Ascending aorta (tissue), 2 donors: ENCODE measurements at regions not wholly inside any gene's neighbourhood (a gene's known extent, or its start where the extent isn't known, plus 50 kb on each side); places are given as distances from the start of the nearest gene placed in this dataset.

Source experiments
- DNase-seq, 2 donors: peaks; one replicate each; pipeline ENCODE4 v3.0.0-alpha.2; 2019; ENCODE audit warnings: low spot score in 2 of 2
- H3K27ac ChIP-seq, 2 donors: fragments of 200-600 bp; sonication (generic); one replicate each; pipeline ENCODE4 v1.5.1; 2016 to 2017; ENCODE audit warnings: mild to moderate bottlenecking in 1 of 2
- H3K27me3 ChIP-seq: fragments of 200-600 bp; sonication (generic); one replicate; pipeline ENCODE4 v1.5.1; 2017
- H3K36me3 ChIP-seq, 2 donors: fragments of 200-600 bp; sonication (generic); one replicate each; pipeline ENCODE4 v1.5.1; 2016
- H3K4me1 ChIP-seq, 2 donors: fragments of 200-600 bp; sonication (generic); one replicate each; pipeline ENCODE4 v1.5.1; 2016 to 2017; ENCODE audit warnings: mild to moderate bottlenecking in 1 of 2
- H3K4me3 ChIP-seq, 2 donors: fragments of 200-600 bp; sonication (generic); one replicate each; pipeline ENCODE4 v1.5.1; 2016 to 2017; ENCODE audit warnings: mild to moderate bottlenecking in 1 of 2
- H3K9me3 ChIP-seq, 2 donors: fragments of 200-600 bp; sonication (generic); one replicate each; pipeline ENCODE4 v1.5.1; 2016
- CTCF ChIP-seq, 3 experiments: fragments of 200-600 bp in 2 of 3; fragments of 450-650 bp in 1 of 3; sonication (generic) in 2 of 3; IDR thresholded peaks; one replicate each; pipeline ENCODE4 v1.5.1; 2016 to 2019; ENCODE audit warnings: antibody characterized with exemption in 3 of 3, mild to moderate bottlenecking in 1 of 3, moderate library complexity in 1 of 3
- intact Hi-C: fragments of 100-400 bp; cut with DNase I; formaldehyde crosslinking; loops from one replicate; pipeline ENCODE4 v1.15.1; 2023

- DNase-seq: no peak
- Histone ChIP-seq H3K4me1 (no peaks in the 10 kb centered on the region), H3K36me3 (no peaks in the 10 kb centered on the region), H3K27me3 (no peaks in the 10 kb centered on the region), H3K4me3 (no peak overlapping the region), H3K9me3 (no peaks in the 10 kb centered on the region), H3K27ac (no peak overlapping the region)
- intact Hi-C loops: no loop called here
- TF ChIP-seq CTCF (IDR thresholded peaks at IDR 0.05): no peak
Observed at GRCh38 chr2:36058953-36059352, 296.6 kb upstream of the CRIM1 start.

- Histone ChIP-seq H3K27me3 (no peaks in the 10 kb centered on the region), H3K4me3 (no peak overlapping the region), H3K4me1 (no peaks in the 10 kb centered on the region), H3K9me3 (no peaks in the 10 kb centered on the region), H3K36me3 (no peaks in the 10 kb centered on the region), H3K27ac (no peak overlapping the region)
- TF ChIP-seq CTCF (IDR thresholded peaks at IDR 0.05): no peak
- no peak for DNase-seq
- intact Hi-C loops: no loop called here
Observed at GRCh38 chr2:36058076-36058475, 297.5 kb upstream of the CRIM1 start.

- no peak for DNase-seq
- no peak for TF ChIP-seq CTCF (IDR thresholded peaks at IDR 0.05)
- Histone ChIP-seq H3K4me1 (no peaks in the 10 kb centered on the region), H3K4me3 (no peak overlapping the region), H3K36me3 (no peaks in the 10 kb centered on the region), H3K9me3 (no peaks in the 10 kb centered on the region), H3K27ac (no peak overlapping the region), H3K27me3 (no peaks in the 10 kb centered on the region)
- intact Hi-C loops: no loop called here
Observed at GRCh38 chr2:36052819-36053218, 302.8 kb upstream of the CRIM1 start.

GRCh38 chr2:36044411-36044810, 311.2 kb upstream of the CRIM1 start:
- Histone ChIP-seq H3K4me3 (no peak overlapping the region), H3K9me3 (no peaks in the 10 kb centered on the region), H3K36me3 (no peaks in the 10 kb centered on the region), H3K4me1 (no peaks in the 10 kb centered on the region), H3K27ac (no peak overlapping the region), H3K27me3 (no peaks in the 10 kb centered on the region)
- DNase-seq: no peak
- no peak for TF ChIP-seq CTCF (IDR thresholded peaks at IDR 0.05)
- intact Hi-C loops: no loop called here

- no peaks in the 10 kb centered on the region for H3K9me3 ChIP-seq
- H3K27ac ChIP-seq: no peak overlapping the region
- intact Hi-C loops: no loop called here
- no peaks in the 10 kb centered on the region for H3K4me1 ChIP-seq
- no peak overlapping the region for H3K4me3 ChIP-seq
- no peaks in the 10 kb centered on the region for H3K27me3 ChIP-seq
- no peaks in the 10 kb centered on the region for H3K36me3 ChIP-seq
- DNase-seq: no peak
- TF ChIP-seq CTCF (IDR thresholded peaks at IDR 0.05): no peak
Observed at GRCh38 chr2:36035137-36035536, 320.4 kb upstream of the CRIM1 start.

- no peak for TF ChIP-seq CTCF (IDR thresholded peaks at IDR 0.05)
- no peaks in the 10 kb centered on the region for H3K4me1 ChIP-seq
- no peaks in the 10 kb centered on the region for H3K9me3 ChIP-seq
- H3K36me3 ChIP-seq: no peaks in the 10 kb centered on the region
- no peak overlapping the region for H3K4me3 ChIP-seq
- H3K27me3 ChIP-seq: no peaks in the 10 kb centered on the region
- DNase-seq: no peak
- intact Hi-C loops: no loop called here
- H3K27ac ChIP-seq: no peak overlapping the region
Observed at GRCh38 chr2:36032046-36032445, 323.5 kb upstream of the CRIM1 start.
